IMR-90 (cell line): ENCODE measurements at regions not wholly inside any gene's neighbourhood (a gene's known extent, or its start where the extent isn't known, plus 50 kb on each side); places are given as distances from the start of the nearest gene placed in this dataset.

Experiments
- ATAC-seq: fragments of 200-7000 bp; cut with Tn5 transposase; 2 replicates; pipeline ENCODE4 v1.9.1; 2020; ENCODE audit warnings: low read depth, mild to moderate bottlenecking, moderate library complexity
- BruUV-seq: library from RNA; stranded (reverse); fragments of 400-500 nt; replicated peaks from 2 replicates; lab custom pipeline; 2021; lab: Mats Ljungman, UMichigan
- CTCF ChIA-PET: fragments of 300-600 bp; formaldehyde crosslinking; extraction: SDS; loops from one replicate; lab custom pipeline; 2021; ENCODE audit warnings: antibody characterized with exemption; lab: Yijun Ruan, JAX
- POLR2A ChIA-PET: fragments of 300-600 bp; sonication (Branson Sonifier 250); formaldehyde crosslinking; loops from one replicate; lab custom pipeline; 2022; ENCODE audit warnings: antibody characterized with exemption; ENCODE audit not compliant: unreplicated experiment; lab: Charles Lee
- DNase-seq: peaks from one replicate; pipeline ENCODE4 v3.0.0; 2013
- H2AFZ ChIP-seq: replicated peaks from 2 replicates; pipeline ENCODE3; 2013; ENCODE audit warnings: low read length, mild to moderate bottlenecking; ENCODE audit not compliant: poor library complexity
- H2AK5ac ChIP-seq: 2 replicates; pipeline ENCODE4 v1.6.1; 2013; ENCODE audit warnings: low read depth, low read length, inconsistent platforms
- H2AK9ac ChIP-seq: replicated peaks from 2 replicates; pipeline ENCODE3; 2013; ENCODE audit warnings: mild to moderate bottlenecking, low read depth, low read length, moderate library complexity; ENCODE audit not compliant: poor library complexity
- H2BK120ac ChIP-seq: 2 replicates; pipeline ENCODE4 v1.6.1; 2013; ENCODE audit warnings: low read depth, low read length, inconsistent platforms
- H2BK15ac ChIP-seq: 3 replicates; pipeline ENCODE4 v1.6.1; 2013; ENCODE audit warnings: low read depth, low read length, inconsistent platforms
- H2BK20ac ChIP-seq: 2 replicates; pipeline ENCODE4 v1.6.1; 2013; ENCODE audit warnings: low read depth, mild to moderate bottlenecking, inconsistent platforms, low read length, moderate library complexity
- H2BK5ac ChIP-seq: 2 replicates; pipeline ENCODE4 v1.6.1; 2013; ENCODE audit warnings: mild to moderate bottlenecking, low read depth, low read length, inconsistent platforms; ENCODE audit not compliant: poor library complexity, severe bottlenecking
- H3K14ac ChIP-seq: replicated peaks from 2 replicates; pipeline ENCODE4 v1.6.1; 2013; ENCODE audit warnings: low read depth, low read length, inconsistent platforms
- H3K18ac ChIP-seq: 2 replicates; pipeline ENCODE4 v1.6.1; 2013; ENCODE audit warnings: low read depth, low read length, control low read depth
- H3K23ac ChIP-seq: 2 replicates; pipeline ENCODE4 v1.6.1; 2013; ENCODE audit warnings: low read depth, low read length, inconsistent platforms
- H3K27ac ChIP-seq: 2 replicates; pipeline ENCODE4 v1.5.1; 2013; ENCODE audit warnings: mild to moderate bottlenecking, control low read depth, low read length; ENCODE audit not compliant: insufficient read depth
- H3K27me3 ChIP-seq: 2 replicates; pipeline ENCODE4 v1.6.1; 2013; ENCODE audit warnings: low read length; ENCODE audit not compliant: control insufficient read depth, insufficient read depth
- H3K36me3 ChIP-seq: 2 replicates; pipeline ENCODE4 v1.6.1; 2013; ENCODE audit warnings: low read length, mixed read lengths; ENCODE audit not compliant: control insufficient read depth, insufficient read depth
- H3K4ac ChIP-seq: 2 replicates; pipeline ENCODE4 v1.6.1; 2013; ENCODE audit warnings: low read depth, low read length, inconsistent platforms
- H3K4me1 ChIP-seq: 2 replicates; pipeline ENCODE4 v1.6.1; 2013; ENCODE audit warnings: low read length, mixed read lengths; ENCODE audit not compliant: control insufficient read depth, insufficient read depth
- H3K4me2 ChIP-seq: 2 replicates; pipeline ENCODE4 v1.6.1; 2013; ENCODE audit warnings: low read depth, mild to moderate bottlenecking, control low read depth, low read length, moderate library complexity
- H3K4me3 ChIP-seq: 2 replicates; pipeline ENCODE4 v1.5.1; 2013; ENCODE audit warnings: low read depth, mild to moderate bottlenecking, control low read depth, low read length, moderate library complexity; ENCODE audit not compliant: insufficient read depth
- H3K56ac ChIP-seq: 2 replicates; pipeline ENCODE4 v1.6.1; 2013; ENCODE audit warnings: low read length, inconsistent platforms; ENCODE audit not compliant: insufficient read depth; ENCODE audit errors: extremely low read depth
- H3K79me1 ChIP-seq, 2 experiments: 2 replicates each; pipeline ENCODE4 v1.6.1; 2013; ENCODE audit warnings: low read length in 2 of 2, inconsistent platforms in 1 of 2, low read depth in 1 of 2
- H3K9ac ChIP-seq: 2 replicates; pipeline ENCODE4 v1.6.1; 2013; ENCODE audit warnings: low read depth, low read length, control low read depth
- H3K9me1 ChIP-seq: 2 replicates; pipeline ENCODE4 v1.6.1; 2013; ENCODE audit warnings: low read length, inconsistent platforms; ENCODE audit not compliant: insufficient read depth
- H3K9me3 ChIP-seq: 2 replicates; pipeline ENCODE4 v1.6.1; 2013; ENCODE audit warnings: low read length; ENCODE audit not compliant: control insufficient read depth, insufficient read depth
- H4K20me1 ChIP-seq: 2 replicates; pipeline ENCODE4 v1.6.1; 2013; ENCODE audit warnings: low read length, inconsistent platforms; ENCODE audit not compliant: insufficient read depth
- H4K5ac ChIP-seq: 2 replicates; pipeline ENCODE4 v1.6.1; 2013; ENCODE audit warnings: mild to moderate bottlenecking, low read depth, low read length, control low read depth
- H4K8ac ChIP-seq, 2 experiments: 2 replicates each; pipeline ENCODE4 v1.6.1; 2013; ENCODE audit warnings: low read depth in 2 of 2, low read length in 2 of 2, control low read depth in 1 of 2, inconsistent platforms in 1 of 2
- H4K91ac ChIP-seq: 2 replicates; pipeline ENCODE4 v1.6.1; 2013; ENCODE audit warnings: low read depth, low read length, inconsistent platforms; ENCODE audit not compliant: insufficient read depth
- MAFK ChIP-seq: IDR thresholded peaks from 2 replicates; pipeline ENCODE4 v1.6.1; 2012; ENCODE audit warnings: low read depth, low read length, improper control_type of control experiment
- dilution Hi-C: fragments of 300-500 bp; cut with HindIII; formaldehyde crosslinking; loops from one replicate; pipeline ENCODE4 v1.14.3; 2018; ENCODE audit warnings: low sequenced_read_pairs; ENCODE audit not compliant: unreplicated experiment
- in situ Hi-C: fragments of 300-500 bp; cut with MboI; formaldehyde crosslinking; loops from 3 replicates; pipeline ENCODE4 v1.14.3; 2019; ENCODE audit warnings: low sequenced_read_pairs, inconsistent platforms, mixed read lengths
- intact Hi-C: fragments of 100-400 bp; cut with micrococcal nuclease; formaldehyde crosslinking; loops from 2 replicates; pipeline ENCODE4 v1.10.0; 2022
- TF ChIP-seq, protein P1 (sequence below): fragments of 150-350 bp; IDR thresholded peaks from 2 replicates; pipeline ENCODE4 v1.6.1; 2016; ENCODE audit warnings: low read depth, mild to moderate bottlenecking, low read length, moderate library complexity, borderline replicate concordance

DNA sequence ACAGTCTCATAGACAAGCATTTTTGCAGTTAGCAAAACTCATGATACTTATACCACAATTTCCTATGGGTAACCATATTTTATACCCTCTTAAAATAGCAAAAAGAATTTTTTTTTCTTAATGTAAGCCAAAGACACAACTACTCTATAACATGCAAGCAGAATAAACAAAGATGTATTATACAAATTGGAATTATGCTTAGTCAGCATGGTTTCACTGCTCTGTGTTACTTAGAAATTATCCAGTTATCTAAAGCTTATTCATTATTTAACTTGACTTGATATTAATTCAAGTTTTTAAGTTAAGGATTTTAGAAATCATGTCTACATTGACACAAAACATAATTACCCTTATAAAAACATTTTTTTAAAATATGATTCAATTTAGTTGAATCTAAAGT is 449.8 kb upstream of the CDH2 start:
- Histone ChIP-seq H3K56ac (no peak overlapping the region), H3K4ac (no peak overlapping the region), H3K79me1 (no peaks in the 10 kb centered on the region), H3K14ac (no peak overlapping the region), H3K9me3 (no peaks in the 10 kb centered on the region), H2BK5ac (no peak overlapping the region), H2BK20ac (no peak overlapping the region), H3K23ac (no peak overlapping the region), H3K27ac (no peak overlapping the region), H3K9ac (no peak overlapping the region), H3K4me2 (no peak overlapping the region), H2AFZ (no peak overlapping the region), H4K5ac (no peak overlapping the region), H4K20me1 (no peaks in the 10 kb centered on the region), H3K18ac (no peak overlapping the region), H3K4me3 (no peak overlapping the region), H3K36me3 (no peaks in the 10 kb centered on the region), H3K27me3 (no peaks in the 10 kb centered on the region), H4K8ac (no peak overlapping the region), H4K91ac (no peak overlapping the region), H3K4me1 (no peaks in the 10 kb centered on the region), H2AK9ac (no peak overlapping the region), H2AK5ac (no peak overlapping the region), H3K9me1 (no peaks in the 10 kb centered on the region), H2BK15ac (no peak overlapping the region), H2BK120ac (no peak overlapping the region)
- no TSS peak for BruUV-seq
- ATAC-seq (no peak), DNase-seq (no peak)
- TF ChIP-seq, protein P1, sequence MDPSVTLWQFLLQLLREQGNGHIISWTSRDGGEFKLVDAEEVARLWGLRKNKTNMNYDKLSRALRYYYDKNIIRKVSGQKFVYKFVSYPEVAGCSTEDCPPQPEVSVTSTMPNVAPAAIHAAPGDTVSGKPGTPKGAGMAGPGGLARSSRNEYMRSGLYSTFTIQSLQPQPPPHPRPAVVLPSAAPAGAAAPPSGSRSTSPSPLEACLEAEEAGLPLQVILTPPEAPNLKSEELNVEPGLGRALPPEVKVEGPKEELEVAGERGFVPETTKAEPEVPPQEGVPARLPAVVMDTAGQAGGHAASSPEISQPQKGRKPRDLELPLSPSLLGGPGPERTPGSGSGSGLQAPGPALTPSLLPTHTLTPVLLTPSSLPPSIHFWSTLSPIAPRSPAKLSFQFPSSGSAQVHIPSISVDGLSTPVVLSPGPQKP: no peak
- TF ChIP-seq MAFK: peak; percentile 98
- CTCF ChIA-PET: no interaction called here
- intact Hi-C loops (no loop called here), dilution Hi-C loops (no loop called here), in situ Hi-C loops (no loop called here)
- POLR2A ChIA-PET: no interaction called here
